ENCODE measurements at regions not wholly inside any gene's neighbourhood (a gene's known extent, or its start where the extent isn't known, plus 50 kb on each side); places are given as distances from the start of the nearest gene placed in this dataset.
"Not testable (repeated sequence)": the region's sequence is repeated elsewhere in the genome, so short reads cannot be mapped to it uniquely, and the experiment has no call there.

GRCh38 chr5:17748201-17748600, 113.9 kb downstream of the TAF11L14 start:
- H3K36me3 ChIP-seq, result no peaks in the 10 kb centered on the region
- TF ChIP-seq Cebpa-rat (IDR thresholded peaks at IDR 0.05), result no peak
- no peak overlapping the region for H3K4me2 ChIP-seq
- H3K27ac ChIP-seq, result no peak overlapping the region
- H4K20me1 ChIP-seq, result no peaks in the 10 kb centered on the region
- H3K27me3 ChIP-seq, result no peaks in the 10 kb centered on the region
- no peaks in the 10 kb centered on the region for H3K9me3 ChIP-seq
- no peak overlapping the region for H3K4me3 ChIP-seq
- H3K4me1 ChIP-seq, result no peaks in the 10 kb centered on the region
- no peak overlapping the region for H3K9ac ChIP-seq

DNA sequence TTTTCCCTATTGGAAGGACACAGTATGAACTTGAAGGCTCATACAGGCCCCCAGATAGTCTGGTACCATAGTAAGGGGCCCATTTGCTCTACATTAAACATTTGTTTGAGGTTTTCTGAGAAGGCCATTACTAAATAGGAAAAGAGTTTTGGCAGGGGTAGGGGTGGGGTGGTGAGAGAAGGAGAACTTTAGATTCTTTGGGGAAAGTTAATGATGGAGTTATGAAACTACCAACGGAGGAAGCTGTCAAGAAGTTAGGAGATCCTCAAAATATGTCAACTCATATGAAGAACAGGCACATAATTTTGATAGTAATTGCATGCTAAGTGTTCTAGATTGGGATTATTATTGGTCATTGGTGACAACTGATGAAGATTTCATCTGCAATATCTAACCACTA, 114.7 kb downstream of the TAF11L14 start:
- Histone ChIP-seq H3K4me2 (no peak overlapping the region), H3K9me3 (no peaks in the 10 kb centered on the region), H4K20me1 (no peaks in the 10 kb centered on the region), H3K27me3 (no peaks in the 10 kb centered on the region), H3K4me1 (no peaks in the 10 kb centered on the region), H3K4me3 (no peak overlapping the region), H3K9ac (no peak overlapping the region), H3K27ac (no peak overlapping the region), H3K36me3 (no peaks in the 10 kb centered on the region)
- TF ChIP-seq Cebpa-rat (IDR thresholded peaks at IDR 0.05), result no peak

- not testable (repeated sequence) for H3K27ac ChIP-seq, H3K4me2 ChIP-seq, H3K4me1 ChIP-seq, H3K27me3 ChIP-seq, H3K9me3 ChIP-seq, H3K36me3 ChIP-seq, H3K4me3 ChIP-seq, H4K20me1 ChIP-seq, H3K9ac ChIP-seq
Observed at GRCh38 chr5:17755406-17755805, 121.1 kb downstream of the TAF11L14 start.

DNA sequence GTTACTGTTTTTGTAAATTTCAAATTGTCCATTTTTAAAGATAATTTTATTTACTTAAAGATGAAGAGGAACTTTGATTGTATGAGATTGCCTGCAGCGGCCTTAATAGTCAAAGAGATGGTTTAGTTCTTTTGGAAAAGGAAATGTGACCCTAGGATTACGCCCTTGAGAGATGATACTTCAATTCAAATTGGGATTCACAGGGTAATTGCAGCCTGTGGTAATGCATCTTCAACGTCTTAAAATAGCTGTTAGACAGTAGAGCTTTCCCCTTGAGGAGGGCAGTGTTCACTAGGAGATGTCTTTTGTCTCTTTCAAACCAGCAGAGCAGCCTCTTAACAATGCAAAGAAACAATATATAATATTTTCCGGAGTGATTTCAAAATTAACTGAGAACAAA, 127.1 kb downstream of the TAF11L14 start:
- Histone ChIP-seq H3K27ac (no peak overlapping the region), H3K9me3 (no peaks in the 10 kb centered on the region), H4K20me1 (no peaks in the 10 kb centered on the region), H3K36me3 (no peaks in the 10 kb centered on the region), H3K4me2 (no peak overlapping the region), H3K4me3 (no peak overlapping the region), H3K27me3 (no peaks in the 10 kb centered on the region), H3K9ac (no peak overlapping the region), H3K4me1 (no peaks in the 10 kb centered on the region)
- TF ChIP-seq Cebpa-rat (IDR thresholded peaks at IDR 0.05), result no peak

GRCh38 chr5:17763301-17763700, 129.0 kb downstream of the TAF11L14 start:
- no peaks in the 10 kb centered on the region for H4K20me1 ChIP-seq
- no peaks in the 10 kb centered on the region for H3K36me3 ChIP-seq
- no peaks in the 10 kb centered on the region for H3K27me3 ChIP-seq
- no peaks in the 10 kb centered on the region for H3K4me1 ChIP-seq
- no peak overlapping the region for H3K9ac ChIP-seq
- no peak overlapping the region for H3K4me2 ChIP-seq
- TF ChIP-seq Cebpa-rat (IDR thresholded peaks at IDR 0.05), result no peak
- no peak overlapping the region for H3K4me3 ChIP-seq
- H3K9me3 ChIP-seq, result no peaks in the 10 kb centered on the region
- no peak overlapping the region for H3K27ac ChIP-seq

GRCh38 chr5:17766031-17766430, 131.8 kb downstream of the TAF11L14 start:
- Histone ChIP-seq H3K36me3 (no peaks in the 10 kb centered on the region), H3K4me2 (no peak overlapping the region), H3K9me3 (no peaks in the 10 kb centered on the region), H3K4me3 (no peak overlapping the region), H3K27me3 (no peaks in the 10 kb centered on the region), H3K4me1 (no peaks in the 10 kb centered on the region), H4K20me1 (no peaks in the 10 kb centered on the region), H3K27ac (no peak overlapping the region), H3K9ac (no peak overlapping the region)
- TF ChIP-seq Cebpa-rat (IDR thresholded peaks at IDR 0.05), result no peak

DNA sequence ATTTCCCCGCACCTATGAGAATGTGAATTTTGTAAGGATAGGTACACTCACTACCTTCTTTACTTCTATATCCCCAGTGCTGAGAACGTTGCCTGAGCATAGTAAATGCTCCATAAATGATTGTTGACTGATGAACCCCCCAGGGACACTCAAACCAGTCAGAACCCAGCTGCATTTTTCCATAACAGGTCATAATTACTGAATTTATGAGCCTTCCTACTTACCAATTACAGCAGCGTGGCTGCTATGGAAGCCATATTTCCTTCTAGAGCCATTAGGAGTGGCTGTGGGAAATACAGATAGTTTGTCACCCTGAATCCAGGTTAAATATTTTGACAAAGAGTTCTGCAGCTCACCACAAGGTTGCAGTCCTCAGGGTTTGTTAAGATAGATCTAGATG, 135.0 kb downstream of the TAF11L14 start:
- H3K36me3 ChIP-seq, result no peaks in the 10 kb centered on the region
- H3K4me2 ChIP-seq, result no peak overlapping the region
- no peaks in the 10 kb centered on the region for H4K20me1 ChIP-seq
- TF ChIP-seq Cebpa-rat (IDR thresholded peaks at IDR 0.05), result no peak
- H3K9ac ChIP-seq, result no peak overlapping the region
- H3K4me1 ChIP-seq, result no peaks in the 10 kb centered on the region
- H3K4me3 ChIP-seq, result no peak overlapping the region
- H3K27me3 ChIP-seq, result no peaks in the 10 kb centered on the region
- no peak overlapping the region for H3K27ac ChIP-seq
- 0 out of 2 replicates have a peak, but pooled peaks cover 3% of the 10 kb centered on the region for H3K9me3 ChIP-seq

GRCh38 chr5:17772232-17772631, 138.0 kb downstream of the TAF11L14 start:
- no peaks in the 10 kb centered on the region for H3K36me3 ChIP-seq
- no peak for TF ChIP-seq Cebpa-rat (IDR thresholded peaks at IDR 0.05)
- 0 out of 2 replicates have a peak, but pooled peaks cover 3% of the 10 kb centered on the region for H3K9me3 ChIP-seq
- no peaks in the 10 kb centered on the region for H4K20me1 ChIP-seq
- no peaks in the 10 kb centered on the region for H3K4me1 ChIP-seq
- H3K4me2 ChIP-seq, result no peak overlapping the region
- H3K27me3 ChIP-seq, result no peaks in the 10 kb centered on the region
- H3K9ac ChIP-seq, result no peak overlapping the region
- H3K27ac ChIP-seq, result no peak overlapping the region
- no peak overlapping the region for H3K4me3 ChIP-seq

- H3K27ac ChIP-seq, result no peak overlapping the region
- H3K4me1 ChIP-seq, result no peaks in the 10 kb centered on the region
- no peak overlapping the region for H3K4me2 ChIP-seq
- H4K20me1 ChIP-seq, result no peaks in the 10 kb centered on the region
- H3K4me3 ChIP-seq, result no peak overlapping the region
- H3K36me3 ChIP-seq, result no peaks in the 10 kb centered on the region
- no peak for TF ChIP-seq Cebpa-rat (IDR thresholded peaks at IDR 0.05)
- H3K27me3 ChIP-seq, result no peaks in the 10 kb centered on the region
- no peak overlapping the region for H3K9ac ChIP-seq
- no peaks in the 10 kb centered on the region for H3K9me3 ChIP-seq
Observed at GRCh38 chr5:17785774-17786173, 151.5 kb downstream of the TAF11L14 start.

- Histone ChIP-seq H3K9me3 (no peaks in the 10 kb centered on the region), H3K9ac (no peak overlapping the region), H3K36me3 (no peaks in the 10 kb centered on the region), H4K20me1 (no peaks in the 10 kb centered on the region), H3K27ac (no peak overlapping the region), H3K4me3 (no peak overlapping the region), H3K4me2 (no peak overlapping the region), H3K4me1 (no peaks in the 10 kb centered on the region), H3K27me3 (no peaks in the 10 kb centered on the region)
- TF ChIP-seq Cebpa-rat (IDR thresholded peaks at IDR 0.05), result no peak
Observed at GRCh38 chr5:17788351-17788750, 154.1 kb downstream of the TAF11L14 start.

DNA sequence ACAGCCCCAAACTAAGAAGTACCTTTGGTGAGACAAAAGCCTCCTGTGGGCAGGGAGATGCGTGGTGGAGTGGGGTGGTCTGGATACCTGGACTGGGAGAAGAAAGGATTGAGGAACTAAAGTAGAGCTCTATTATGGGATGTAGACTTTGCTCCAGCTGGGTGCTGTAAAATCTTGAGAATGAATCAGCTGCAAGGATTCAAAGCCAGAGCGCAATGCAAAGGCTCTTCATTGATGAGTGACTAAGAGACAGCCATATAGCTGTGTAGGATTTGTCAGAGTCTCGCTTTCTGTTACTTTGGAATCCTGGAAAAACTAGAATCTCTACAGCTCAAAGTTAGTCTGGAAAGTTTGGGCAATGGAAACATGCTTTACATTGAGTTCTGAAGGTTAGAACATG, 159.9 kb downstream of the TAF11L14 start:
- Histone ChIP-seq H3K4me2 (no peak overlapping the region), H4K20me1 (no peaks in the 10 kb centered on the region), H3K4me3 (no peak overlapping the region), H3K36me3 (no peaks in the 10 kb centered on the region), H3K9me3 (no peaks in the 10 kb centered on the region), H3K4me1 (peaks cover 4% of the 10 kb centered on the region; the same call in 1 of the 2 replicates), H3K9ac (no peak overlapping the region), H3K27ac (no peak overlapping the region), H3K27me3 (no peaks in the 10 kb centered on the region)
- no peak for TF ChIP-seq Cebpa-rat (IDR thresholded peaks at IDR 0.05)

All from BLaER1 (cell line).